ENCODE measurements at regions not wholly inside any gene's neighbourhood (a gene's known extent, or its start where the extent isn't known, plus 50 kb on each side); places are given as distances from the start of the nearest gene placed in this dataset.

DNA sequence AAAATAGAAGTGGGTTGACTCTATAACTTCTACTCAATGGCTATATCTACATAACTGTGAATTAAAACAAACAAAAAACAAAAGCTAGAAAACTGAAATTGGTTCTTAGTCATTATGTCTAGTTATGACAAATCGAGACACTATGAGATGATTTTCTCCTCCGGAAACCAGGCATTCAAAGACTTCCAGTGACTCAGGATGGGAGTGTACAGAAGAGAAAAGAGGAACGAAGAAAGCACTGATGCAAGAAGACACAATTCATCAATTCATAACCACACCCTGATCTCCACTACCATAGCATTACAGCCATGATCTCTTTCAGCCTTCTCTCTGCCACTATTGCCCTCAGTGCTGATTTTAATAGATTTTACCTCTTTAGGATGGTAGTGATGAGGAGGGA lies 253.6 kb downstream of the CBLL2 start:
- Histone ChIP-seq H3K4me1 (ENCODE audit: control insufficient read depth, insufficient read depth, low read length) (no peaks in the 10 kb centered on the region), H3K36me3 (ENCODE audit: control insufficient read depth in 2 of 2, insufficient read depth in 2 of 2, low read length in 1 of 2) (no peaks in the 10 kb centered on the region), H3K4me3 (no peak overlapping the region), H3K27ac (ENCODE audit: control insufficient read depth, insufficient read depth) (no peak overlapping the region), H3K4me2 (ENCODE audit: control insufficient read depth, insufficient read depth) (0 out of 2 replicates have a peak overlapping the region, but pooled peaks have one; percentile 30), H4K20me1 (ENCODE audit: control insufficient read depth, insufficient read depth) (no peaks in the 10 kb centered on the region), H3K9ac (ENCODE audit: control insufficient read depth, insufficient read depth, low read length) (no peak overlapping the region), H2AFZ (ENCODE audit: control insufficient read depth, low read depth, low read length) (no peak overlapping the region), H3K79me2 (ENCODE audit: control insufficient read depth, insufficient read depth, low read length) (no peaks in the 10 kb centered on the region), H3K9me3 (replicated peaks; ENCODE audit: control insufficient read depth, insufficient read depth, low read length) (no peaks in the 10 kb centered on the region; the same call in 1 of the 3 replicates), H3K27me3 (replicated peaks in 1 of 2; ENCODE audit: control insufficient read depth in 2 of 2, insufficient read depth in 2 of 2, low read length in 1 of 2) (no peaks in the 10 kb centered on the region)
- intact Hi-C loops (cut with micrococcal nuclease; ENCODE audit: unreplicated experiment) (loop anchor here (10.0 kb wide), 1 partner anchor 542 kb away; no protein-coding TSS in a partner anchor), in situ Hi-C loops (cut with MboI) (no loop called here)
- ChIA-PET SMC1A (ENCODE audit: uncharacterized antibody, unreplicated experiment) (no interaction called here), RAD21 (ENCODE audit: unreplicated experiment) (no interaction called here), CTCF (no interaction called here), POLR2A (no interaction called here)
- peak; percentile 71 for DNase-seq (ENCODE audit: low read depth, low spot score)
- no TSS peak for BruUV-seq (replicated peaks)
- peak; percentile 44 for FAIRE-seq
- WGBS (ENCODE audit: insufficient coverage, insufficient replicate concordance, low lambda C conversion rate, missing lambda C conversion rate): 0% methylated on average over 3 of the region's 3 CpGs
- peak; percentile 99 for ATAC-seq
- TF ChIP-seq SUPT20H (IDR thresholded peaks at IDR 0.05; ENCODE audit: borderline replicate concordance, control insufficient read depth, low read depth, low read length) (no peak), ATF3 (IDR thresholded peaks at IDR 0.05; ENCODE audit: borderline replicate concordance, extremely low read depth, low read depth, low read length) (no peak), NR2C2 (IDR thresholded peaks at IDR 0.05; ENCODE audit: borderline replicate concordance, control insufficient read depth, insufficient read length, low read depth) (no peak), BHLHE40 (IDR thresholded peaks at IDR 0.05; ENCODE audit: borderline replicate concordance in 1 of 2, low read depth in 2 of 2, low read length in 1 of 2) (no peak; a peak in 1 of 4 replicates), TCF7 (IDR thresholded peaks at IDR 0.05; ENCODE audit: borderline replicate concordance) (peak; percentile 68; the same call in 1 of the 2 replicates), ZNF274 (IDR thresholded peaks at IDR 0.05; ENCODE audit: insufficient read depth, insufficient read length) (no peak), MTA2 (IDR thresholded peaks at IDR 0.05; ENCODE audit: low read depth) (peak; percentile 92), ZZZ3 (IDR thresholded peaks at IDR 0.05; ENCODE audit: control insufficient read depth, insufficient read length, low read depth) (no peak), ZNF24 (IDR thresholded peaks at IDR 0.05) (peak; percentile 85), SMAD1 (IDR thresholded peaks at IDR 0.05; ENCODE audit: low read depth, partially characterized antibody) (no peak), RFX5 (IDR thresholded peaks at IDR 0.05; ENCODE audit: low read depth, low read length) (no peak), KLF5 (IDR thresholded peaks at IDR 0.05; ENCODE audit: partially characterized antibody) (no peak), RELA (IDR thresholded peaks at IDR 0.05; ENCODE audit: borderline replicate concordance, partially characterized antibody) (no peak), BACH1 (IDR thresholded peaks at IDR 0.05; ENCODE audit: borderline replicate concordance) (peak; percentile 69), PAX8 (IDR thresholded peaks at IDR 0.05) (no peak), IKZF1 (conservative IDR thresholded peaks at IDR 0.05) (peak; percentile 65), ZNF217 (IDR thresholded peaks at IDR 0.05) (peak; percentile 93; the same call in 1 of the 2 replicates), IKZF2 (IDR thresholded peaks at IDR 0.05) (peak; percentile 86 to 89), E2F8 (IDR thresholded peaks at IDR 0.05; ENCODE audit: low read depth, partially characterized antibody) (no peak)
- TF ChIP-seq, protein P1, sequence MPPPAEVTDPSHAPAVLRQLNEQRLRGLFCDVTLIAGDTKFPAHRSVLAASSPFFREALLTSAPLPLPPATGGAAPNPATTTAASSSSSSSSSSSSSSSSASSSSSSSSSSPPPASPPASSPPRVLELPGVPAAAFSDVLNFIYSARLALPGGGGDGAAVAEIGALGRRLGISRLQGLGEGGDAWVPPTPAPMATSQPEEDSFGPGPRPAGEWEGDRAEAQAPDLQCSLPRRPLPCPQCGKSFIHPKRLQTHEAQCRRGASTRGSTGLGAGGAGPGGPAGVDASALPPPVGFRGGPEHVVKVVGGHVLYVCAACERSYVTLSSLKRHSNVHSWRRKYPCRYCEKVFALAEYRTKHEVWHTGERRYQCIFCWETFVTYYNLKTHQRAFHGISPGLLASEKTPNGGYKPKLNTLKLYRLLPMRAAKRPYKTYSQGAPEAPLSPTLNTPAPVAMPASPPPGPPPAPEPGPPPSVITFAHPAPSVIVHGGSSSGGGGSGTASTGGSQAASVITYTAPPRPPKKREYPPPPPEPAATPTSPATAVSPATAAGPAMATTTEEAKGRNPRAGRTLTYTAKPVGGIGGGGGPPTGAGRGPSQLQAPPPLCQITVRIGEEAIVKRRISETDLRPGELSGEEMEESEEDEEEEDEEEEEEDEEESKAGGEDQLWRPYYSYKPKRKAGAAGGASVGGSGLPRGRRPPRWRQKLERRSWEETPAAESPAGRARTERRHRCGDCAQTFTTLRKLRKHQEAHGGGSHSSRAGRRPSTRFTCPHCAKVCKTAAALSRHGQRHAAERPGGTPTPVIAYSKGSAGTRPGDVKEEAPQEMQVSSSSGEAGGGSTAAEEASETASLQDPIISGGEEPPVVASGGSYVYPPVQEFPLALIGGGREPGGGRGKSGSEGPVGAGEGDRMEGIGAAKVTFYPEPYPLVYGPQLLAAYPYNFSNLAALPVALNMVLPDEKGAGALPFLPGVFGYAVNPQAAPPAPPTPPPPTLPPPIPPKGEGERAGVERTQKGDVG (CRISPR knock-in tag; IDR thresholded peaks at IDR 0.05): no peak
